H1 (cell line): ENCODE measurements at regions not wholly inside any gene's neighbourhood (a gene's known extent, or its start where the extent isn't known, plus 50 kb on each side); places are given as distances from the start of the nearest gene placed in this dataset.

Experiments used
- CTCF ChIA-PET: fragments of 300-600 bp; sonication (Branson Sonifier 250); formaldehyde crosslinking; loops from one replicate; lab custom pipeline; 2021; ENCODE audit not compliant: partially characterized antibody; lab: Charles Lee
- POLR2A ChIA-PET: fragments of 300-600 bp; sonication (Branson Sonifier 250); formaldehyde crosslinking; loops from one replicate; lab custom pipeline; 2021; ENCODE audit warnings: inconsistent platforms; ENCODE audit not compliant: partially characterized antibody; lab: Charles Lee
- DNase-seq, 2 experiments: peaks; one replicate each; pipeline versions ENCODE4 v3.0.0 to v3.0.0-alpha.2; 2010 to 2022; ENCODE audit warnings: low spot score in 2 of 2, low read depth in 1 of 2, mixed read lengths in 1 of 2
- FAIRE-seq: peaks from 2 replicates; lab custom pipeline; 2011; peaks lifted over from hg19 to GRCh38; lab: Jason Lieb, UNC
- H2AFZ ChIP-seq: 2 replicates; pipeline ENCODE4 v1.8.1; 2012; ENCODE audit warnings: low read length, inconsistent platforms
- H2AK5ac ChIP-seq: 2 replicates; pipeline ENCODE4 v1.6.1; 2013; ENCODE audit warnings: low read depth, low read length
- H2BK120ac ChIP-seq: replicated peaks from 2 replicates; pipeline ENCODE3; 2013; ENCODE audit warnings: low read depth, low read length, inconsistent platforms
- H2BK12ac ChIP-seq: 2 replicates; pipeline ENCODE4 v1.6.1; 2013; ENCODE audit warnings: low read depth, low read length
- H2BK15ac ChIP-seq: 2 replicates; pipeline ENCODE4 v1.6.1; 2013; ENCODE audit warnings: low read length
- H2BK20ac ChIP-seq: 2 replicates; pipeline ENCODE4 v1.6.1; 2013; ENCODE audit warnings: low read length
- H2BK5ac ChIP-seq: 2 replicates; pipeline ENCODE4 v1.6.1; 2013; ENCODE audit warnings: low read depth, low read length
- H3K14ac ChIP-seq: 2 replicates; pipeline ENCODE4 v1.6.1; 2013; ENCODE audit warnings: inconsistent platforms; ENCODE audit not compliant: insufficient read length
- H3K18ac ChIP-seq: 2 replicates; pipeline ENCODE4 v1.6.1; 2013; ENCODE audit warnings: low read length; ENCODE audit errors: extremely low read depth
- H3K23ac ChIP-seq: 2 replicates; pipeline ENCODE4 v1.6.1; 2013; ENCODE audit warnings: inconsistent platforms; ENCODE audit not compliant: insufficient read length
- H3K23me2 ChIP-seq: 2 replicates; pipeline ENCODE4 v1.6.1; 2013; ENCODE audit warnings: low read depth, low read length
- H3K27ac ChIP-seq: 2 replicates; pipeline ENCODE4 v1.6.1; 2011; ENCODE audit warnings: low read depth, low read length, inconsistent platforms
- H3K27me3 ChIP-seq, 4 experiments: replicated peaks in 1 of 4; 1 replicate in 1 of 4; 2 replicates in 3 of 4; pipeline versions ENCODE4 v1.6.1 to v1.8.1; 2011 to 2013; ENCODE audit warnings: low read length in 3 of 4, mild to moderate bottlenecking in 3 of 4, inconsistent platforms in 2 of 4, mixed read lengths in 2 of 4, moderate library complexity in 1 of 4; ENCODE audit not compliant: control insufficient read depth in 3 of 4, insufficient read depth in 3 of 4; ENCODE audit errors: extremely low read depth in 1 of 4
- H3K36me3 ChIP-seq, 4 experiments: 2 replicates each; pipeline versions ENCODE4 v1.6.1 to v1.8.1; 2011 to 2013; ENCODE audit warnings: mild to moderate bottlenecking in 4 of 4, low read length in 3 of 4, moderate library complexity in 2 of 4, control low read depth in 1 of 4, inconsistent platforms in 1 of 4; ENCODE audit not compliant: insufficient read depth in 4 of 4, control insufficient read depth in 2 of 4
- H3K4ac ChIP-seq: replicated peaks from 2 replicates; pipeline ENCODE3; 2013; ENCODE audit warnings: low read length, low read depth, mixed read lengths, inconsistent platforms; ENCODE audit not compliant: insufficient read length
- H3K4me1 ChIP-seq, 4 experiments: replicated peaks in 1 of 4; 1 replicate in 1 of 4; 2 replicates in 3 of 4; pipeline versions ENCODE4 v1.6.1 to v1.8.1; 2011 to 2013; ENCODE audit warnings: low read length in 3 of 4, inconsistent platforms in 2 of 4, mixed read lengths in 1 of 4; ENCODE audit not compliant: insufficient read depth in 4 of 4, control insufficient read depth in 3 of 4
- H3K4me2 ChIP-seq, 2 experiments: 2 replicates each; pipeline versions ENCODE4 v1.6.1 to v1.8.1; 2011 to 2013; ENCODE audit warnings: low read depth in 2 of 2, low read length in 2 of 2, control low read depth in 1 of 2, inconsistent platforms in 1 of 2, mild to moderate bottlenecking in 1 of 2; ENCODE audit not compliant: insufficient read depth in 1 of 2
- H3K4me3 ChIP-seq, 4 experiments: fragments of 200-600, 300-600 bp in 1 of 4; sonication (generic), shearing (Covaris generic), sonication (Bioruptor Twin) in 1 of 4; 2 replicates each; pipeline versions ENCODE4 v1.5.1 to v1.8.1; 2011 to 2016; ENCODE audit warnings: low read length in 4 of 4, low read depth in 3 of 4, control low read depth in 2 of 4, inconsistent platforms in 2 of 4, mild to moderate bottlenecking in 2 of 4, mixed read lengths in 1 of 4, moderate library complexity in 1 of 4; ENCODE audit not compliant: insufficient read depth in 2 of 4; ENCODE audit errors: extremely low read depth in 1 of 4
- H3K56ac ChIP-seq: replicated peaks from 2 replicates; pipeline ENCODE3; 2013; ENCODE audit warnings: low read depth, mild to moderate bottlenecking, mixed read lengths, low read length, inconsistent platforms; ENCODE audit not compliant: insufficient read length
- H3K79me1 ChIP-seq: 2 replicates; pipeline ENCODE4 v1.6.1; 2013; ENCODE audit warnings: low read depth, low read length, control low read depth
- H3K79me2 ChIP-seq, 2 experiments: 2 replicates each; pipeline versions ENCODE4 v1.6.1 to v1.8.1; 2012 to 2013; ENCODE audit warnings: low read length in 2 of 2, mild to moderate bottlenecking in 2 of 2, inconsistent platforms in 1 of 2; ENCODE audit not compliant: insufficient read depth in 2 of 2, control insufficient read depth in 1 of 2
- H3K9ac ChIP-seq, 4 experiments: replicated peaks in 1 of 4; 1 replicate in 1 of 4; 2 replicates in 3 of 4; pipeline versions ENCODE4 v1.6.1 to v1.8.1; 2011 to 2013; ENCODE audit warnings: low read depth in 3 of 4, low read length in 3 of 4, control low read depth in 2 of 4, mild to moderate bottlenecking in 2 of 4, moderate library complexity in 2 of 4, inconsistent platforms in 1 of 4; ENCODE audit errors: extremely low read depth in 1 of 4
- H3K9me3 ChIP-seq, 2 experiments: 2 replicates each; pipeline versions ENCODE4 v1.6.1 to v1.8.1; 2012 to 2013; ENCODE audit warnings: mild to moderate bottlenecking in 2 of 2, moderate library complexity in 2 of 2, control low read depth in 1 of 2, inconsistent platforms in 1 of 2, low read depth in 1 of 2, low read length in 1 of 2, mixed read lengths in 1 of 2; ENCODE audit not compliant: insufficient read depth in 2 of 2
- H4K20me1 ChIP-seq, 2 experiments: replicated peaks in 1 of 2; 2 replicates each; pipeline versions ENCODE3 to v1.8.1; 2011 to 2013; ENCODE audit warnings: inconsistent platforms in 2 of 2, low read length in 2 of 2, mild to moderate bottlenecking in 1 of 2; ENCODE audit not compliant: insufficient read depth in 2 of 2, control insufficient read depth in 1 of 2
- H4K5ac ChIP-seq: 2 replicates; pipeline ENCODE4 v1.6.1; 2013; ENCODE audit warnings: low read length, low read depth, mixed read lengths, inconsistent platforms; ENCODE audit not compliant: insufficient read length
- H4K8ac ChIP-seq: 2 replicates; pipeline ENCODE4 v1.8.0; 2013; ENCODE audit warnings: mild to moderate bottlenecking, moderate library complexity, low read length, inconsistent platforms; ENCODE audit not compliant: insufficient read depth; ENCODE audit errors: extremely low read depth
- H4K91ac ChIP-seq: replicated peaks from 2 replicates; pipeline ENCODE3; 2013; ENCODE audit warnings: low read length, mixed read lengths, inconsistent platforms; ENCODE audit not compliant: insufficient read length
- CEBPB ChIP-seq: IDR thresholded peaks from 2 replicates; pipeline ENCODE4 v1.6.1; 2012; ENCODE audit warnings: low read depth, low read length
- NANOG ChIP-seq: IDR thresholded peaks from 2 replicates; pipeline ENCODE4 v1.6.1; 2011; ENCODE audit warnings: low read length, low read depth, mild to moderate bottlenecking, inconsistent platforms; ENCODE audit not compliant: insufficient read depth, poor library complexity, severe bottlenecking
- POLR2AphosphoS5 ChIP-seq: IDR thresholded peaks from 2 replicates; pipeline ENCODE4 v1.6.1; 2011; ENCODE audit warnings: low read depth, low read length
- RNF2 ChIP-seq: fragments of 200-900, 300-1000 bp; sonication (generic); IDR thresholded peaks from 2 replicates; pipeline ENCODE4 v1.7.1; 2016; ENCODE audit warnings: borderline replicate concordance, low read depth, mild to moderate bottlenecking, antibody characterized with exemption, low read length; ENCODE audit not compliant: poor library complexity, severe bottlenecking; ENCODE audit errors: missing control alignments
- SIN3A ChIP-seq, 2 experiments: IDR thresholded peaks in 1 of 2; conservative IDR thresholded peaks in 1 of 2; 2 replicates each; pipeline ENCODE4 v1.6.1; 2011 to 2012; ENCODE audit warnings: low read length in 2 of 2, improper control_type of control experiment in 1 of 2, low read depth in 1 of 2, mild to moderate bottlenecking in 1 of 2
- SIRT6 ChIP-seq: IDR thresholded peaks from one replicate; pipeline ENCODE4 v1.7.1; 2012; ENCODE audit warnings: low read length, inconsistent platforms
- SRF ChIP-seq: IDR thresholded peaks from 2 replicates; pipeline ENCODE4 v1.6.1; 2011; ENCODE audit warnings: mild to moderate bottlenecking, low read depth, low read length, moderate library complexity
- TBP ChIP-seq: IDR thresholded peaks from 2 replicates; pipeline ENCODE4 v1.6.1; 2011; ENCODE audit warnings: low read depth, low read length, improper control_type of control experiment
- ZNF274 ChIP-seq: IDR thresholded peaks from 2 replicates; pipeline ENCODE4 v1.7.0; 2012; ENCODE audit warnings: low read length, borderline replicate concordance; ENCODE audit errors: extremely low read depth
- WGBS, 2 experiments: shearing (Covaris generic) in 1 of 2; methylation state at CpG; one replicate each; pipeline versions ENCODE4 v1.1.6 to v1.1.7; 2013 to 2015; ENCODE audit warnings: low lambda C conversion rate in 2 of 2, mixed read lengths in 2 of 2, inconsistent platforms in 1 of 2, low coverage in 1 of 2, missing lambda C conversion rate in 1 of 2; ENCODE audit not compliant: insufficient replicate concordance in 2 of 2, insufficient coverage in 1 of 2, insufficient read length in 1 of 2; ENCODE audit errors: extremely low coverage in 1 of 2, missing lambda C conversion rate in 1 of 2; 5-methylcytosine and 5-hydroxymethylcytosine counted together

DNA sequence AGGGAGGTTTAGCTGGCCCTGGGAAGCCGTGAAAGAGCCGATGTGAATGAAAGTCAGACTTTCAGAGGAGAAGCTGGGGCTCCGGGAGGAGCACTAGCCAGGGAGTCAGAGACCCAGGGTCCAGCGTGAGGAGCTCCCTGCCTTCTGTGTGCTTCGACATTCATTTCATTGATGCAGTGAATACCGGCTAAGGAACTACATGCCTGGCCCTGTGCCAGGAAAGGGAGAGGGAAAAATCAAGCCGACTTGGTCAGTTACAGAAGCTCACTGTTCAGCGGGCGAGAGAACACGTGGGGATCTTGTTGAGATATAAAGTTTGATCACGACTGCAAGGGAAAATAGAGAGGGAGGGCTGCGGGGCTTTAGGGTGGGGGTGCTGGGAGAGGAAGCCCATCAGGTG is 76.7 kb upstream of the RUNX3 start:
- no peak overlapping the region for H4K5ac ChIP-seq
- H3K9me3 ChIP-seq: no peaks in the 10 kb centered on the region
- no peaks in the 10 kb centered on the region for H4K20me1 ChIP-seq

More for the DNA sequence above, 76.7 kb upstream of the RUNX3 start:
- no peak overlapping the region for H2BK5ac ChIP-seq
- no peak overlapping the region for H4K91ac ChIP-seq
- no peaks in the 10 kb centered on the region for H3K79me2 ChIP-seq
- 0 out of 7 replicates have a peak, but pooled peaks cover 0 to 2% (median 0%) of the 10 kb centered on the region in 4 experiments for H3K27me3 ChIP-seq
- H2BK120ac ChIP-seq: no peak overlapping the region
- WGBS, 2 experiments: 85% methylated on average over 12 of the region's 12 CpGs; no CpG with 5 or more reads in 1 of the 2 experiments
- no peak overlapping the region for H2AFZ ChIP-seq
- no peak overlapping the region for H3K23ac ChIP-seq
- TF ChIP-seq ZNF274 (no peak), TBP (no peak), CEBPB (no peak), SRF (no peak), RNF2 (no peak), POLR2AphosphoS5 (no peak), SIN3A (conservative IDR thresholded peaks at IDR 0.05 in 1 of 2, IDR thresholded peaks at IDR 0.05 in 1 of 2; ENCODE audit: low read depth in 1 of 2, low read length in 2 of 2) (no peak), SIRT6 (no peak), NANOG (no peak)
- no peak overlapping the region for H2BK12ac ChIP-seq
- no peak for DNase-seq
- CTCF ChIA-PET: interaction anchor here (0.9 to 6.8 kb wide), 6 partner anchors 10 to 66 kb away, joined by 3 to 59 read pairs (median 3); no protein-coding TSS in a partner anchor
- H3K23me2 ChIP-seq: no peaks in the 10 kb centered on the region
- H3K18ac ChIP-seq: no peak overlapping the region
- no peak overlapping the region for H3K27ac ChIP-seq
- no peak overlapping the region for H3K9ac ChIP-seq
- H3K4me1 ChIP-seq: peaks cover 0 to 6% (median under 1%) of the 10 kb centered on the region in 4 experiments; a peak in 2 of 7 replicates
- 0 out of 2 replicates have a peak overlapping the region, but pooled peaks have one; percentile 63 for H2BK15ac ChIP-seq
- no peak overlapping the region for H3K4me2 ChIP-seq
- POLR2A ChIA-PET: interaction anchor here (1.0 kb wide), 1 partner anchor 10 kb away, joined by 3 read pairs; no protein-coding TSS in a partner anchor
- no peak overlapping the region for H3K4me3 ChIP-seq
- no peak overlapping the region for H2BK20ac ChIP-seq
- no peak overlapping the region for H4K8ac ChIP-seq
- H3K79me1 ChIP-seq: no peaks in the 10 kb centered on the region
- H3K36me3 ChIP-seq: no peaks in the 10 kb centered on the region
- H3K4ac ChIP-seq: no peak overlapping the region
- H3K56ac ChIP-seq: no peak overlapping the region
- H3K14ac ChIP-seq: no peak overlapping the region
- H2AK5ac ChIP-seq: no peak overlapping the region
- no peak for FAIRE-seq
